Osteocyte (in vitro differentiated cells): ENCODE measurements at regions not wholly inside any gene's neighbourhood (a gene's known extent, or its start where the extent isn't known, plus 50 kb on each side); places are given as distances from the start of the nearest gene placed in this dataset.

ENCODE experiments used
- DNase-seq: peaks from one replicate; pipeline ENCODE4 v3.0.0; 2021; ENCODE audit warnings: mixed read lengths; ENCODE audit not compliant: unreplicated experiment; ENCODE audit errors: extremely low spot score
- H3K27ac Mint-ChIP-seq: one replicate; pipeline ENCODE4 v1.8.0; 2021; ENCODE audit warnings: mild to moderate bottlenecking, mixed read lengths; ENCODE audit not compliant: unreplicated experiment
- H3K27me3 Mint-ChIP-seq: one replicate; pipeline ENCODE4 v1.8.0; 2021; ENCODE audit warnings: mixed read lengths; ENCODE audit not compliant: unreplicated experiment
- H3K36me3 Mint-ChIP-seq: one replicate; pipeline ENCODE4 v1.8.0; 2021; ENCODE audit warnings: mixed read lengths; ENCODE audit not compliant: unreplicated experiment
- H3K4me1 Mint-ChIP-seq: one replicate; pipeline ENCODE4 v1.8.0; 2021; ENCODE audit warnings: mixed read lengths; ENCODE audit not compliant: unreplicated experiment
- H3K4me3 Mint-ChIP-seq: one replicate; pipeline ENCODE4 v1.8.0; 2021; ENCODE audit warnings: mild to moderate bottlenecking, moderate library complexity, mixed read lengths; ENCODE audit not compliant: unreplicated experiment
- H3K9me3 Mint-ChIP-seq: one replicate; pipeline ENCODE4 v1.8.0; 2021; ENCODE audit warnings: mixed read lengths; ENCODE audit not compliant: unreplicated experiment
- CTCF ChIP-seq: fragments of 200-600 bp; sonication (generic); IDR thresholded peaks from 2 replicates; pipeline ENCODE4 v1.5.0; 2021; ENCODE audit warnings: antibody characterized with exemption, mild to moderate bottlenecking, moderate library complexity

- no peaks in the 10 kb centered on the region for H3K9me3 Mint-ChIP-seq
- H3K27ac Mint-ChIP-seq, result peak overlapping the region; percentile 81
- H3K27me3 Mint-ChIP-seq, result no peaks in the 10 kb centered on the region
Observed at GRCh38 chr5:57382655-57383054, 100.0 kb downstream of the ACTBL2 start.

GRCh38 chr5:57370376-57370775 lies 112.2 kb downstream of the ACTBL2 start:
- H3K4me1 Mint-ChIP-seq, result no peaks in the 10 kb centered on the region
- H3K9me3 Mint-ChIP-seq, result no peaks in the 10 kb centered on the region
- no peak overlapping the region for H3K4me3 Mint-ChIP-seq
- no peak for TF ChIP-seq CTCF
- no peaks in the 10 kb centered on the region for H3K36me3 Mint-ChIP-seq
- H3K27ac Mint-ChIP-seq, result no peak overlapping the region
- no peak for DNase-seq
- H3K27me3 Mint-ChIP-seq, result no peaks in the 10 kb centered on the region

More at GRCh38 chr5:57382655-57383054, 100.0 kb downstream of the ACTBL2 start:
- Mint-ChIP-seq H3K4me1 (peaks cover 11% of the 10 kb centered on the region), H3K4me3 (no peak overlapping the region), H3K36me3 (no peaks in the 10 kb centered on the region)
- no peak for TF ChIP-seq CTCF
- DNase-seq, result no peak

- Mint-ChIP-seq H3K27ac (no peak overlapping the region), H3K4me3 (no peak overlapping the region), H3K9me3 (no peaks in the 10 kb centered on the region), H3K4me1 (peaks cover 5% of the 10 kb centered on the region), H3K27me3 (no peaks in the 10 kb centered on the region), H3K36me3 (no peaks in the 10 kb centered on the region)
- no peak for DNase-seq
- TF ChIP-seq CTCF, result no peak
Observed at GRCh38 chr5:57368010-57368409, 114.6 kb downstream of the ACTBL2 start.

DNA sequence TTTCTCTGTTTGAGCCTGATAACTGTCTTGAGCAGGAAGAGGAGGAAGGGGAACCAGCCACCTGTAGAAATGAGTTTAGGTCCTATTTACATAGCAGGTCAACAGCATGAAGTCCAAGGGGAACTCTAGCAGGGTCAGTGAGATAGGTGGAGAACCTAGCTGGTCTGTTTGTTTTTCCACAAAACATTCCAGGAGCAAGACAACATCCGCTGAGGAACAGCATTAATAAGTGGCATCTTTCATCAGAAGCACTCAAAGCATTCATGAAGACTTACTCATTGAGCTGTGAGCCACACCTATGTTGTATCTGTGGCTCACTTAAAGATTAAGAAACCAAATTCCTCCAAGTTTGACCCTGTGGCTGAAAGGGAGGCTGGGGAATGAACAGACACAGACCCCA lies 115.9 kb downstream of the ACTBL2 start:
- no peak for TF ChIP-seq CTCF
- no peaks in the 10 kb centered on the region for H3K9me3 Mint-ChIP-seq
- H3K4me1 Mint-ChIP-seq, result peaks cover 5% of the 10 kb centered on the region
- no peaks in the 10 kb centered on the region for H3K36me3 Mint-ChIP-seq
- DNase-seq, result no peak
- H3K27ac Mint-ChIP-seq, result no peak overlapping the region
- H3K4me3 Mint-ChIP-seq, result no peak overlapping the region
- no peaks in the 10 kb centered on the region for H3K27me3 Mint-ChIP-seq

DNA sequence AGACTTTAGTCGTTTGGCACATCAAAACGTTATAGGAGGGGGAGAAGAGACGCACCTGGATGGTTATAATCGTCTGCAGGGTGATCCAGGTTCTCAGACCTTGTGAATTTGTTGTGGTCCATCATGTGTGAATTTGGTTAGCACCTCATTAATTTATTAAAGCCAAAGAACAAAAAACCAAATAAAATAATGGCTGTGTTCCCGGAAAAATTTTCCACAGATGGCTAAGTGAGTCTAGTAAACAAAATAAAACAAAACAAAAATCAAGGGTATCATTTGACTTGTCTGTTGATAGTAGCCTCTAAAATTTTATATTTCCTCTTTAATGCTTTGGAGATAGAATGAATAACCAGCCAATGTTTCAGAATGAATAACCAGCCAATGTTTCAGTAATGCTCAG lies 119.7 kb downstream of the ACTBL2 start:
- Mint-ChIP-seq H3K4me3 (no peak overlapping the region), H3K36me3 (no peaks in the 10 kb centered on the region), H3K4me1 (peaks cover 5% of the 10 kb centered on the region), H3K27ac (no peak overlapping the region), H3K27me3 (no peaks in the 10 kb centered on the region), H3K9me3 (no peaks in the 10 kb centered on the region)
- TF ChIP-seq CTCF, result no peak
- DNase-seq, result no peak
